ENCODE measurements at regions not wholly inside any gene's neighbourhood (a gene's known extent, or its start where the extent isn't known, plus 50 kb on each side); places are given as distances from the start of the nearest gene placed in this dataset.

DNA sequence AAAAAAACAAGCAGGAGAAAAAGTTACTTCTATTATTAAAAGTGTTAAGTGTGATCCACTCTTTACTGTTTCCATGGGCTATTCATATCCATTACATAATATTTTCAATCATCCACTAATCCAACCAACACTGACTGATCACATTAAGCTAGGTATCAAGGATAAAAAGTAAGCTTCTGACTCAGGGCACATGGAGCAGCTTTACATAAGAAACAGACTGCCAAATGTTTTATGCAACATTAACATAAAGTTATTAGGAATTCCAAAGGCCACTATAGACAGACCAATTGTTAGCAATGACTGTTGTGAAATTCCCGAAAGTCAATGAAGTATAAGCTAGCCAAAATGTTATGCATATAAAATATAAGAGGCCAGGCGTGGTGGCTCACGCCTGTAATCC lies 277.6 kb downstream of the ZEB2 start:
- H3K27ac ChIP-seq = peak overlapping the region in 1 of 4 donors; percentile 70
- no peaks in the 10 kb centered on the region for H3K36me3 ChIP-seq
- no peaks in the 10 kb centered on the region for H3K9me3 ChIP-seq
- no peak overlapping the region for H3K4me3 ChIP-seq
- H3K27me3 ChIP-seq = no peaks in the 10 kb centered on the region
- TF ChIP-seq, protein P1, sequence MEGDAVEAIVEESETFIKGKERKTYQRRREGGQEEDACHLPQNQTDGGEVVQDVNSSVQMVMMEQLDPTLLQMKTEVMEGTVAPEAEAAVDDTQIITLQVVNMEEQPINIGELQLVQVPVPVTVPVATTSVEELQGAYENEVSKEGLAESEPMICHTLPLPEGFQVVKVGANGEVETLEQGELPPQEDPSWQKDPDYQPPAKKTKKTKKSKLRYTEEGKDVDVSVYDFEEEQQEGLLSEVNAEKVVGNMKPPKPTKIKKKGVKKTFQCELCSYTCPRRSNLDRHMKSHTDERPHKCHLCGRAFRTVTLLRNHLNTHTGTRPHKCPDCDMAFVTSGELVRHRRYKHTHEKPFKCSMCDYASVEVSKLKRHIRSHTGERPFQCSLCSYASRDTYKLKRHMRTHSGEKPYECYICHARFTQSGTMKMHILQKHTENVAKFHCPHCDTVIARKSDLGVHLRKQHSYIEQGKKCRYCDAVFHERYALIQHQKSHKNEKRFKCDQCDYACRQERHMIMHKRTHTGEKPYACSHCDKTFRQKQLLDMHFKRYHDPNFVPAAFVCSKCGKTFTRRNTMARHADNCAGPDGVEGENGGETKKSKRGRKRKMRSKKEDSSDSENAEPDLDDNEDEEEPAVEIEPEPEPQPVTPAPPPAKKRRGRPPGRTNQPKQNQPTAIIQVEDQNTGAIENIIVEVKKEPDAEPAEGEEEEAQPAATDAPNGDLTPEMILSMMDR (IDR thresholded peaks at IDR 0.05) = no peak
- no peak for TF ChIP-seq POLR2A (IDR thresholded peaks at IDR 0.05)
- peaks cover 0 to 9% (median 3%) of the 10 kb centered on the region in 4 donors for H3K4me1 ChIP-seq
- no peak for DNase-seq

DNA sequence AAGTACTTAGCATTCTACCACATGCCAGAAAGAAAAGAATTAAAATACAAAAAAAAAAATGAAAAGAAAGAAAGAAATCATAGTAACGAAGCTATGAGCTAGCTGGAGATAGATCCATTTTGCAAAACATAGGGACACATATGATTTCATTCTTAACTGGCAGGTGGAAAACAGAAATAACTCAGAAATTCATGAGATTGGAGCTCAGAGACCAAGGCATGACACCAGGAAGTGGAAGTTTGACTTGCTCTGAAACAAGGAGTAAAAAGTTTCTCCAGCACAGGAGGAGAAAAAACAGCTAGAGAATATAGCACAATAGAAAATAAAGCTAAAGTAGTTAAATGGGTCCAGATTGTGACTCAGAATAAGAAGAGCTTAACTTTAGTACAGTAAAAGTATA lies 278.1 kb downstream of the ZEB2 start:
- no peak for DNase-seq
- TF ChIP-seq POLR2A (IDR thresholded peaks at IDR 0.05) = no peak
- TF ChIP-seq, protein P1 (IDR thresholded peaks at IDR 0.05) = no peak
- Histone ChIP-seq H3K4me1 (peaks cover 0 to 9% (median 3%) of the 10 kb centered on the region in 4 donors), H3K36me3 (no peaks in the 10 kb centered on the region), H3K9me3 (no peaks in the 10 kb centered on the region), H3K27me3 (no peaks in the 10 kb centered on the region), H3K27ac (peak overlapping the region in 2 of 4 donors; percentile 19 to 70), H3K4me3 (no peak overlapping the region)

DNA sequence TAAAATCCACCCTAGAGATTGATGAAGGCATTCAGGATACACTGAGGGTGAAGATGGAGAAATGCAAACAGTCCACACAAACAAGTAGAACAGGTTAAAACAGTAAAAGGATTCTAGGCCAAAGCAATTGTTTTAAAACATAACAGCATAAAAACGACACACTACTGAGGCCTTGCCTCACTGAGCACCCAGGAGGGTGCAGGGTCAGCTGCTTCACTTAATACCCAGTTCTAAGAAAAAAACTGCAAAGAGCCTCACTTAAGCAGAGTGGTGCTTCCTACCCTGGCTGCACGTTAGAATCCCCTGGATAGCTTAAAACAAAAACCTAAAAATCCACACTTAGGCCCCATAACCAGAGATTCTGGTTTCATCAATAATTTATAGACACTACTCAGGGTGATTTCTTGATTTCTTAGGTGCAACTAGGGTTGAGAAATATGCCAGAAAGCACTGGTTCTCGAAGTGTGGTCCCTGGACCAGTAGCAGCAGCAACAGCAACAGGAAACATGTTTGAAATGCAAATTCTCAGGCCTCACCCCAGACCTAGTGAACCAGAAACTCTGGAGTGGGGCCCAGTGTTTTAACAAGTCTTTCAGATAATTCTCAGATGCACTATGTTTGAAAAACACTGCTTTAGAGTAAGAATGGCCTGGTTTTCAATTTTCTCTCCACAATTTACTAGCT lies 279.1 kb downstream of the ZEB2 start:
- peak in 2 of 3 donors; percentile 57 to 60 for DNase-seq
- H3K4me3 ChIP-seq = no peak overlapping the region
- H3K27ac ChIP-seq = peak overlapping the region in 2 of 4 donors; percentile 19 to 70
- peaks cover 0 to 9% (median 3%) of the 10 kb centered on the region in 4 donors for H3K4me1 ChIP-seq
- H3K36me3 ChIP-seq = no peaks in the 10 kb centered on the region
- no peaks in the 10 kb centered on the region for H3K27me3 ChIP-seq
- H3K9me3 ChIP-seq = no peaks in the 10 kb centered on the region
- TF ChIP-seq, protein P1 (IDR thresholded peaks at IDR 0.05) = no peak
- TF ChIP-seq POLR2A (IDR thresholded peaks at IDR 0.05) = no peak

DNA sequence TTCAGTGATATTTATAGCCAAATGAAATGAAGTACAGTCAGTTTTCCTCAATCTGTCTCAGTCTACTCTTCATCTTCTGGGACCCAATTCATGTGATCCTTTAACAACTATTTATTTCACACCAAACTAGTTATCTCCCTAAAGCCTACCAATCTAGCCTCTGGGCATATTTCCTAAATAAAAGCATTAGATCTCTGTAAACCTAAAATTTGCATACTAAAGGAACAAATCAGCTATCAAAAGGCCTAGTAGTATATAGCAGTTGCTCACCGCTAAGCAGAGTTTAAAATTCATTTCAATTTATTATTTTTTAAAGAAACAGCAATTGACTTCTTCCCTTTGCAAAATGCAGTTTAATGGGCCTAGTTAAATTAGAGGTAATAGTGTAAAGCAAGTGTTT lies 280.2 kb downstream of the ZEB2 start:
- DNase-seq = no peak
- Histone ChIP-seq H3K4me3 (no peak overlapping the region), H3K4me1 (peaks cover 0 to 9% (median 3%) of the 10 kb centered on the region in 4 donors), H3K9me3 (no peaks in the 10 kb centered on the region), H3K27ac (no peak overlapping the region), H3K36me3 (no peaks in the 10 kb centered on the region), H3K27me3 (no peaks in the 10 kb centered on the region)
- TF ChIP-seq, protein P1 (IDR thresholded peaks at IDR 0.05) = no peak
- TF ChIP-seq POLR2A (IDR thresholded peaks at IDR 0.05) = no peak

DNA sequence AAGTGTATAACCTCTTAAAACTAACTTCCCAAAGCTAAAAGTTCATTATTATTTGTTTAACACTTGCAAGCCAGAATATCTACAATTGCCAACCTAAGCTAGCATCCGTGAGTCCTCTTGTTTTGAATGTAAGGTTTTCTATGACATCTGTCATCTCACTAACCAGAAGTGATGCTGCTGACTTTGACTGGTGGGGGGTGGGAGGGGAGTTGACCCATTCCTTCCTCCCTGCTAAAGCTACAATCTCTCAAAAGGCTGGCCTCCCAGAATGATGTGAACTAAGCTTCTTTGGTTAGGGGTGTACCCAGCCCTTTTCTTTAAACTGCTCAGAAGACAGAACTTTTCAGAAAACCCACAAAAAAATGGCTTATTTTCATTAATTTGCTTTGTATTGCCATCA lies 280.6 kb downstream of the ZEB2 start:
- TF ChIP-seq, protein P1 (IDR thresholded peaks at IDR 0.05) = no peak
- no peak for TF ChIP-seq POLR2A (IDR thresholded peaks at IDR 0.05)
- Histone ChIP-seq H3K27ac (no peak overlapping the region), H3K36me3 (no peaks in the 10 kb centered on the region), H3K27me3 (no peaks in the 10 kb centered on the region), H3K4me3 (no peak overlapping the region), H3K9me3 (no peaks in the 10 kb centered on the region), H3K4me1 (peaks cover 0 to 9% (median 3%) of the 10 kb centered on the region in 4 donors)
- DNase-seq = no peak

Measured in Peyer's patch (tissue), 4 donors.